HG03108 (cell line): ENCODE measurements at regions not wholly inside any gene's neighbourhood (a gene's known extent, or its start where the extent isn't known, plus 50 kb on each side); places are given as distances from the start of the nearest gene placed in this dataset.
"Not testable (repeated sequence)": the region's sequence is repeated elsewhere in the genome, so short reads cannot be mapped to it uniquely, and the experiment has no call there.

ENCODE experiments used
- ATAC-seq: cut with Tn5 transposase; IDR thresholded peaks from one replicate; pipeline ENCODE4 v1.9.1; 2021; ENCODE audit warnings: moderate library complexity; ENCODE audit not compliant: unreplicated experiment

GRCh38 chr13:103716718-103717117 lies 650.5 kb upstream of the SLC10A2 start:
- ATAC-seq: no peak

- ATAC-seq: no peak
Observed at GRCh38 chr13:103715335-103715734, 649.1 kb upstream of the SLC10A2 start.

- ATAC-seq: no peak
Observed at GRCh38 chr13:103703246-103703645, 637.0 kb upstream of the SLC10A2 start.

- no peak for ATAC-seq
Observed at GRCh38 chr13:103698000-103698399, 631.8 kb upstream of the SLC10A2 start.

- no peak for ATAC-seq
Observed at GRCh38 chr13:103695320-103695719, 629.1 kb upstream of the SLC10A2 start.

GRCh38 chr13:103694471-103694870 lies 628.3 kb upstream of the SLC10A2 start:
- ATAC-seq: no peak

- ATAC-seq: no peak
Observed at GRCh38 chr13:103694033-103694432, 627.8 kb upstream of the SLC10A2 start.

- no peak for ATAC-seq
Observed at GRCh38 chr13:103692442-103692841, 626.2 kb upstream of the SLC10A2 start.

- ATAC-seq: no peak
Observed at GRCh38 chr13:103676329-103676728, 610.1 kb upstream of the SLC10A2 start.

GRCh38 chr13:103671547-103671946 lies 605.3 kb upstream of the SLC10A2 start:
- ATAC-seq: no peak

- no peak for ATAC-seq
Observed at GRCh38 chr13:103663996-103664395, 597.8 kb upstream of the SLC10A2 start.

GRCh38 chr13:103656311-103656710 lies 590.1 kb upstream of the SLC10A2 start:
- no peak for ATAC-seq

GRCh38 chr13:103640606-103641005 lies 574.4 kb upstream of the SLC10A2 start:
- no peak for ATAC-seq

- ATAC-seq: no peak
Observed at GRCh38 chr13:103639326-103639725, 573.1 kb upstream of the SLC10A2 start.

GRCh38 chr13:103638706-103639105 lies 572.5 kb upstream of the SLC10A2 start:
- no peak for ATAC-seq

GRCh38 chr13:103634066-103634465 lies 567.8 kb upstream of the SLC10A2 start:
- ATAC-seq: no peak

GRCh38 chr13:103625194-103625593 lies 559.0 kb upstream of the SLC10A2 start:
- no peak for ATAC-seq

- ATAC-seq: no peak
Observed at GRCh38 chr13:103618151-103618550, 551.9 kb upstream of the SLC10A2 start.

GRCh38 chr13:103615771-103616170 lies 549.6 kb upstream of the SLC10A2 start:
- ATAC-seq: no peak

- no peak for ATAC-seq
Observed at GRCh38 chr13:103614761-103615160, 548.5 kb upstream of the SLC10A2 start.

- no peak for ATAC-seq
Observed at GRCh38 chr13:103607995-103608394, 541.8 kb upstream of the SLC10A2 start.

- ATAC-seq: no peak
Observed at GRCh38 chr13:103605546-103606326, 539.5 kb upstream of the SLC10A2 start.

- not testable (repeated sequence) for ATAC-seq
Observed at GRCh38 chr13:103599870-103600269, 533.7 kb upstream of the SLC10A2 start.
